ENCODE measurements at regions not wholly inside any gene's neighbourhood (a gene's known extent, or its start where the extent isn't known, plus 50 kb on each side); places are given as distances from the start of the nearest gene placed in this dataset.
"Not testable (repeated sequence)": the region's sequence is repeated elsewhere in the genome, so short reads cannot be mapped to it uniquely, and the experiment has no call there.

GRCh38 chr2:67585400-67585799, 188.3 kb downstream of the ETAA1 start:
- TF ChIP-seq PPARA (CRISPR knock-in tag; IDR thresholded peaks at IDR 0.05; ENCODE audit: borderline replicate concordance) = no peak
- TF ChIP-seq PATZ1 (CRISPR knock-in tag; IDR thresholded peaks at IDR 0.05; ENCODE audit: borderline replicate concordance) = no peak
- TF ChIP-seq TSHZ2 (CRISPR knock-in tag; IDR thresholded peaks at IDR 0.05) = no peak
- no peak for TF ChIP-seq ZNF70 (CRISPR knock-in tag; IDR thresholded peaks at IDR 0.05)
- TF ChIP-seq SNAI2 (CRISPR knock-in tag; IDR thresholded peaks at IDR 0.05) = no peak
- no peak for TF ChIP-seq ZFP30 (CRISPR knock-in tag; IDR thresholded peaks at IDR 0.05)
- no peak for TF ChIP-seq ZC3H10 (CRISPR knock-in tag; IDR thresholded peaks at IDR 0.05)
- no peak for TF ChIP-seq ISL1 (CRISPR knock-in tag; IDR thresholded peaks at IDR 0.05)
- no peak for TF ChIP-seq POU6F1 (CRISPR knock-in tag; IDR thresholded peaks at IDR 0.05; ENCODE audit: borderline replicate concordance, low read depth)
- no peak for TF ChIP-seq ZFP3 (CRISPR knock-in tag; IDR thresholded peaks at IDR 0.05)
- no peak for TF ChIP-seq ARNTL (CRISPR knock-in tag; IDR thresholded peaks at IDR 0.05; ENCODE audit: borderline replicate concordance, low read depth)
- TF ChIP-seq CSDC2 (CRISPR knock-in tag; IDR thresholded peaks at IDR 0.05) = no peak
- TF ChIP-seq ZNF8 (CRISPR knock-in tag; IDR thresholded peaks at IDR 0.05) = no peak
- TF ChIP-seq OSR1 (CRISPR knock-in tag; IDR thresholded peaks at IDR 0.05) = no peak
- no peak for TF ChIP-seq ZNF565 (CRISPR knock-in tag; conservative IDR thresholded peaks at IDR 0.05; ENCODE audit: low read depth)
- TF ChIP-seq BACH2 (CRISPR knock-in tag; IDR thresholded peaks at IDR 0.05; ENCODE audit: borderline replicate concordance) = no peak
- no peak for TF ChIP-seq CREB5 (CRISPR knock-in tag; IDR thresholded peaks at IDR 0.05; ENCODE audit: low read depth)
- TF ChIP-seq RARB (CRISPR knock-in tag; IDR thresholded peaks at IDR 0.05) = no peak
- ATAC-seq = no peak

- not testable (repeated sequence) for ATAC-seq
Measured at GRCh38 chr2:67589121-67589520, 192.0 kb downstream of the ETAA1 start.

- ATAC-seq = not testable (repeated sequence)
Measured at GRCh38 chr2:67594522-67594921, 197.4 kb downstream of the ETAA1 start.

GRCh38 chr2:67596871-67597270, 199.7 kb downstream of the ETAA1 start:
- ATAC-seq = no peak
- no peak for TF ChIP-seq CSDC2 (CRISPR knock-in tag; IDR thresholded peaks at IDR 0.05)
- TF ChIP-seq GLIS3 (CRISPR knock-in tag; IDR thresholded peaks at IDR 0.05) = no peak
- TF ChIP-seq ISL1 (CRISPR knock-in tag; IDR thresholded peaks at IDR 0.05) = no peak
- no peak for TF ChIP-seq OSR1 (CRISPR knock-in tag; IDR thresholded peaks at IDR 0.05)
- no peak for TF ChIP-seq TSHZ2 (CRISPR knock-in tag; IDR thresholded peaks at IDR 0.05)
- no peak for TF ChIP-seq ARNTL (CRISPR knock-in tag; IDR thresholded peaks at IDR 0.05; ENCODE audit: borderline replicate concordance, low read depth)
- TF ChIP-seq ZFP30 (CRISPR knock-in tag; IDR thresholded peaks at IDR 0.05) = no peak
- TF ChIP-seq ZNF8 (CRISPR knock-in tag; IDR thresholded peaks at IDR 0.05) = no peak
- no peak for TF ChIP-seq CREB5 (CRISPR knock-in tag; IDR thresholded peaks at IDR 0.05; ENCODE audit: low read depth)
- TF ChIP-seq BACH2 (CRISPR knock-in tag; IDR thresholded peaks at IDR 0.05; ENCODE audit: borderline replicate concordance) = no peak
- no peak for TF ChIP-seq POU6F1 (CRISPR knock-in tag; IDR thresholded peaks at IDR 0.05; ENCODE audit: borderline replicate concordance, low read depth)
- TF ChIP-seq ZC3H10 (CRISPR knock-in tag; IDR thresholded peaks at IDR 0.05) = no peak
- no peak for TF ChIP-seq TCF4 (CRISPR knock-in tag; IDR thresholded peaks at IDR 0.05; ENCODE audit: borderline replicate concordance)
- TF ChIP-seq TOX (CRISPR knock-in tag; IDR thresholded peaks at IDR 0.05; ENCODE audit: borderline replicate concordance) = no peak
- no peak for TF ChIP-seq ZFP3 (CRISPR knock-in tag; IDR thresholded peaks at IDR 0.05)
